ENCODE measurements at regions not wholly inside any gene's neighbourhood (a gene's known extent, or its start where the extent isn't known, plus 50 kb on each side); places are given as distances from the start of the nearest gene placed in this dataset.

DNA sequence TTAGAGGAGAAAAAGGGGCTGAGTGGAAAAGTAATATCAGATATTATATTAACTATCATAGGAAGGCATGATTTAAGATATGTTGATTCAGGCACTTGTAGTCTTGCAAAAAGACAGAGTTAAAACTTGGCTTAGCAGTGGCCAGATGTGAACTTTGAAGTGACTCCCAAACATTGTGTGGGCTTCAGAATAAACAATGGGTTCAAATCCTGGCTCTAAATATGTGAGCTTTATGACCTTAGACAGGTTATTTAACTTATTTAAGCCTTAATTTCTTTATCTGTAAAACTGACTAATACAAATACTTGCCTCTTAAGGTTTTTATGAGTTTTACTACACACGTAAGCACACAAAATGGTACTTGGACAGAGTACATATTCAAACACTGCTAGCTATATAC is 85.9 kb downstream of the TNFSF18 start:
- Histone ChIP-seq H2AFZ (ENCODE audit: control insufficient read depth, low read length) (no peak overlapping the region), H3K9me1 (ENCODE audit: control insufficient read depth, extremely low read depth, insufficient read depth, low read length) (no peaks in the 10 kb centered on the region), H4K20me1 (ENCODE audit: control insufficient read depth, extremely low read depth, insufficient read depth, low read length) (no peaks in the 10 kb centered on the region), H3K27ac (ENCODE audit: control insufficient read depth, insufficient read depth, low read length) (no peak overlapping the region), H3K36me3 (ENCODE audit: control insufficient read depth in 2 of 2, extremely low read depth in 1 of 2, insufficient read depth in 2 of 2, low read length in 2 of 2) (no peaks in the 10 kb centered on the region), H3K4me2 (ENCODE audit: control insufficient read depth, extremely low read depth, insufficient read depth, low read depth, low read length) (no peak overlapping the region), H3K9me3 (ENCODE audit: control insufficient read depth, low read depth, low read length) (no peaks in the 10 kb centered on the region), H3K79me2 (ENCODE audit: control insufficient read depth, insufficient read depth, low read length) (no peaks in the 10 kb centered on the region), H3K4me1 (ENCODE audit: control insufficient read depth, extremely low read depth, insufficient read depth, low read length) (peaks cover 27% of the 10 kb centered on the region), H3K9ac (ENCODE audit: control insufficient read depth, extremely low read depth, insufficient read depth, low read length) (no peak overlapping the region), H3K4me3 (ENCODE audit: control insufficient read depth in 2 of 3, extremely low read depth in 1 of 3, insufficient read depth in 2 of 3, low read depth in 1 of 3, low read length in 3 of 3) (no peak overlapping the region), H3K27me3 (ENCODE audit: control insufficient read depth, extremely low read depth, insufficient read depth, low read length) (no peaks in the 10 kb centered on the region)
- dilution Hi-C loops (cut with MboI; ENCODE audit: extremely low pct_ligation_motif_present, low sequenced_read_pairs) = no loop called here
- TF ChIP-seq, protein P1, sequence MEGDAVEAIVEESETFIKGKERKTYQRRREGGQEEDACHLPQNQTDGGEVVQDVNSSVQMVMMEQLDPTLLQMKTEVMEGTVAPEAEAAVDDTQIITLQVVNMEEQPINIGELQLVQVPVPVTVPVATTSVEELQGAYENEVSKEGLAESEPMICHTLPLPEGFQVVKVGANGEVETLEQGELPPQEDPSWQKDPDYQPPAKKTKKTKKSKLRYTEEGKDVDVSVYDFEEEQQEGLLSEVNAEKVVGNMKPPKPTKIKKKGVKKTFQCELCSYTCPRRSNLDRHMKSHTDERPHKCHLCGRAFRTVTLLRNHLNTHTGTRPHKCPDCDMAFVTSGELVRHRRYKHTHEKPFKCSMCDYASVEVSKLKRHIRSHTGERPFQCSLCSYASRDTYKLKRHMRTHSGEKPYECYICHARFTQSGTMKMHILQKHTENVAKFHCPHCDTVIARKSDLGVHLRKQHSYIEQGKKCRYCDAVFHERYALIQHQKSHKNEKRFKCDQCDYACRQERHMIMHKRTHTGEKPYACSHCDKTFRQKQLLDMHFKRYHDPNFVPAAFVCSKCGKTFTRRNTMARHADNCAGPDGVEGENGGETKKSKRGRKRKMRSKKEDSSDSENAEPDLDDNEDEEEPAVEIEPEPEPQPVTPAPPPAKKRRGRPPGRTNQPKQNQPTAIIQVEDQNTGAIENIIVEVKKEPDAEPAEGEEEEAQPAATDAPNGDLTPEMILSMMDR (optimal IDR thresholded peaks at IDR 0.05 in 1 of 3, IDR thresholded peaks at IDR 0.05 in 1 of 3, conservative IDR thresholded peaks at IDR 0.05 in 1 of 3; ENCODE audit: extremely low read depth in 1 of 3, insufficient read depth in 2 of 3, low read length in 3 of 3) = no peak
- no peak for TF ChIP-seq EZH2 (IDR thresholded peaks at IDR 0.05; ENCODE audit: low read length)
- FAIRE-seq = no peak
- DNase-seq (ENCODE audit: low read depth, low spot score) = no peak

DNA sequence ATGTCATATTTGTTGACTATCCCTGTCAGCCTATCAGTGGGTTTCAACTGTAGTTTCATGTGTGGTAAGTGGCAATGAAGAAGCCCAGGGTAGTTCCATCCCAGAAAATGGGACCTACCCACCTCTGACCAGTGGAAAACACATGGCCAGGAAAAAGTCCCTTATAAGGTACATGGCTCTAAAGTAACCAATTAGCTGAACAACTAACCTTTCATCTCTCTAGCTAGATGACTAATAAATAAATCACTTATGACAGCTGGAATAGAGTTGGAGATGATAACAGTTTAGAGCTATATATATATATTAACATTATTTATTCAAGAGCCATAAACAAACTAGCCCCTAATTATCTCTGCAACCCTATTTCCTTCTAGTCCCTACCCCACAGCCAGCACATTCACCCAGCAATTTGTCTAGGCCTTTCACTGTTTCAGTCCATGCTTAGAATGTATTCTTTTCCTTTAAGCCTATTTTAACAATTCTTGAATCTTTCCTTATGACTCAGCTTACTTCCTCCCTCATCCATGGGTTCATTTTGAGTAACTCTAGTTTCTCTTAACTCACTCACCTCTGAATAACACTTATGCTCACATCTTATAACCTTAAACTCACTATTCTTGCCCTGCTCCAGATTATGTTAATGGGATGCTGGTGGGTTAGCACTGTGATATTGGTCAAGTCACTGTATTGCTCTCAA is 83.7 kb downstream of the TNFSF18 start:
- Histone ChIP-seq H4K20me1 (ENCODE audit: control insufficient read depth, extremely low read depth, insufficient read depth, low read length) (no peaks in the 10 kb centered on the region), H3K4me2 (ENCODE audit: control insufficient read depth, extremely low read depth, insufficient read depth, low read depth, low read length) (no peak overlapping the region), H3K9me1 (ENCODE audit: control insufficient read depth, extremely low read depth, insufficient read depth, low read length) (no peaks in the 10 kb centered on the region), H3K27me3 (ENCODE audit: control insufficient read depth, extremely low read depth, insufficient read depth, low read length) (no peaks in the 10 kb centered on the region), H3K4me1 (ENCODE audit: control insufficient read depth, extremely low read depth, insufficient read depth, low read length) (peaks cover 43% of the 10 kb centered on the region), H3K9me3 (ENCODE audit: control insufficient read depth, low read depth, low read length) (no peaks in the 10 kb centered on the region), H3K79me2 (ENCODE audit: control insufficient read depth, insufficient read depth, low read length) (no peaks in the 10 kb centered on the region), H3K36me3 (ENCODE audit: control insufficient read depth in 2 of 2, extremely low read depth in 1 of 2, insufficient read depth in 2 of 2, low read length in 2 of 2) (no peaks in the 10 kb centered on the region), H3K27ac (ENCODE audit: control insufficient read depth, insufficient read depth, low read length) (no peak overlapping the region), H3K9ac (ENCODE audit: control insufficient read depth, extremely low read depth, insufficient read depth, low read length) (no peak overlapping the region), H2AFZ (ENCODE audit: control insufficient read depth, low read length) (no peak overlapping the region), H3K4me3 (ENCODE audit: control insufficient read depth in 2 of 3, extremely low read depth in 1 of 3, insufficient read depth in 2 of 3, low read depth in 1 of 3, low read length in 3 of 3) (no peak overlapping the region)
- DNase-seq (ENCODE audit: low read depth, low spot score) (no peak), FAIRE-seq (peak; percentile 63)
- TF ChIP-seq, protein P1 (optimal IDR thresholded peaks at IDR 0.05 in 1 of 3, IDR thresholded peaks at IDR 0.05 in 1 of 3, conservative IDR thresholded peaks at IDR 0.05 in 1 of 3; ENCODE audit: extremely low read depth in 1 of 3, insufficient read depth in 2 of 3, low read length in 3 of 3) = no peak
- no peak for TF ChIP-seq EZH2 (IDR thresholded peaks at IDR 0.05; ENCODE audit: low read length)
- dilution Hi-C loops (cut with MboI; ENCODE audit: extremely low pct_ligation_motif_present, low sequenced_read_pairs) = no loop called here
